Thyroid gland (tissue), 4 donors: ENCODE measurements at regions not wholly inside any gene's neighbourhood (a gene's known extent, or its start where the extent isn't known, plus 50 kb on each side); places are given as distances from the start of the nearest gene placed in this dataset.

Source experiments
- DNase-seq, 2 donors: peaks; one replicate each; pipeline ENCODE4 v3.0.0-alpha.2; 2019
- H3K27ac ChIP-seq, 3 donors: fragments of 200-600 bp; sonication (generic); 1 replicate in 2 of 3; 2 replicates in 1 of 3; pipeline ENCODE4 v1.5.1; 2016 to 2019; ENCODE audit warnings: mild to moderate bottlenecking in 1 of 3, moderate library complexity in 1 of 3
- H3K27me3 ChIP-seq: fragments of 200-600 bp; sonication (generic); one replicate; pipeline ENCODE4 v1.5.1; 2019
- H3K36me3 ChIP-seq, 2 donors: fragments of 200-600 bp; sonication (generic); one replicate each; pipeline ENCODE4 v1.5.1; 2016 to 2019
- H3K4me1 ChIP-seq, 2 donors: fragments of 200-600 bp; sonication (generic); one replicate each; pipeline ENCODE4 v1.5.1; 2017 to 2019
- H3K4me3 ChIP-seq, 3 donors: fragments of 200-600 bp; sonication (generic); replicated peaks in 1 of 3; 1 replicate in 2 of 3; 2 replicates in 1 of 3; pipeline ENCODE4 v1.5.1; 2016; ENCODE audit warnings: mild to moderate bottlenecking in 1 of 3
- H3K9me3 ChIP-seq: fragments of 200-600 bp; sonication (generic); one replicate; pipeline ENCODE4 v1.5.1; 2017
- POLR2A ChIP-seq, 2 donors: fragments of 450-650 bp; IDR thresholded peaks; one replicate each; pipeline ENCODE4 v1.6.1; 2017; ENCODE audit warnings: antibody characterized with exemption in 2 of 2, mild to moderate bottlenecking in 2 of 2, moderate library complexity in 1 of 2
- WGBS, 2 donors: methylation state at CpG; one replicate each; pipeline ENCODE4 v1.1.5; 2017; 5-methylcytosine and 5-hydroxymethylcytosine counted together
- intact Hi-C: fragments of 100-400 bp; cut with DNase I; formaldehyde crosslinking; loops from one replicate; pipeline ENCODE4 v1.15.1; 2023
- TF ChIP-seq, protein P1 (sequence below), 6 experiments: fragments of 200-600 bp in 3 of 6; fragments of 450-650 bp in 3 of 6; sonication (generic) in 3 of 6; IDR thresholded peaks; one replicate each; pipeline ENCODE4 v1.5.1; 2016 to 2019; ENCODE audit warnings: antibody characterized with exemption in 6 of 6, mild to moderate bottlenecking in 2 of 6, inconsistent platforms in 1 of 6, moderate library complexity in 1 of 6

GRCh38 chr11:115578275-115578674 lies 74.1 kb upstream of the CADM1 start:
- H3K27ac ChIP-seq = no peak overlapping the region
- no peak overlapping the region for H3K4me3 ChIP-seq
- intact Hi-C loops = no loop called here
- TF ChIP-seq POLR2A (IDR thresholded peaks at IDR 0.05) = no peak
- TF ChIP-seq, protein P1, sequence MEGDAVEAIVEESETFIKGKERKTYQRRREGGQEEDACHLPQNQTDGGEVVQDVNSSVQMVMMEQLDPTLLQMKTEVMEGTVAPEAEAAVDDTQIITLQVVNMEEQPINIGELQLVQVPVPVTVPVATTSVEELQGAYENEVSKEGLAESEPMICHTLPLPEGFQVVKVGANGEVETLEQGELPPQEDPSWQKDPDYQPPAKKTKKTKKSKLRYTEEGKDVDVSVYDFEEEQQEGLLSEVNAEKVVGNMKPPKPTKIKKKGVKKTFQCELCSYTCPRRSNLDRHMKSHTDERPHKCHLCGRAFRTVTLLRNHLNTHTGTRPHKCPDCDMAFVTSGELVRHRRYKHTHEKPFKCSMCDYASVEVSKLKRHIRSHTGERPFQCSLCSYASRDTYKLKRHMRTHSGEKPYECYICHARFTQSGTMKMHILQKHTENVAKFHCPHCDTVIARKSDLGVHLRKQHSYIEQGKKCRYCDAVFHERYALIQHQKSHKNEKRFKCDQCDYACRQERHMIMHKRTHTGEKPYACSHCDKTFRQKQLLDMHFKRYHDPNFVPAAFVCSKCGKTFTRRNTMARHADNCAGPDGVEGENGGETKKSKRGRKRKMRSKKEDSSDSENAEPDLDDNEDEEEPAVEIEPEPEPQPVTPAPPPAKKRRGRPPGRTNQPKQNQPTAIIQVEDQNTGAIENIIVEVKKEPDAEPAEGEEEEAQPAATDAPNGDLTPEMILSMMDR (IDR thresholded peaks at IDR 0.05) = no peak
- H3K36me3 ChIP-seq = no peaks in the 10 kb centered on the region
- peaks cover 6 to 11% of the 10 kb centered on the region in 2 donors for H3K4me1 ChIP-seq
- H3K27me3 ChIP-seq = no peaks in the 10 kb centered on the region
- DNase-seq = no peak
- no peaks in the 10 kb centered on the region for H3K9me3 ChIP-seq

GRCh38 chr11:115577701-115578100 lies 73.5 kb upstream of the CADM1 start:
- intact Hi-C loops = no loop called here
- DNase-seq = no peak
- TF ChIP-seq, protein P1 (IDR thresholded peaks at IDR 0.05) = no peak
- TF ChIP-seq POLR2A (IDR thresholded peaks at IDR 0.05) = no peak
- Histone ChIP-seq H3K27me3 (no peaks in the 10 kb centered on the region), H3K27ac (no peak overlapping the region), H3K36me3 (no peaks in the 10 kb centered on the region), H3K4me3 (no peak overlapping the region), H3K4me1 (peaks cover 6 to 11% of the 10 kb centered on the region in 2 donors), H3K9me3 (no peaks in the 10 kb centered on the region)
- 76 to 80% methylated on average over 3 of the region's 3 CpGs for WGBS, 2 donors

- Histone ChIP-seq H3K27ac (no peak overlapping the region), H3K27me3 (no peaks in the 10 kb centered on the region), H3K36me3 (no peaks in the 10 kb centered on the region), H3K4me1 (peaks cover 0 to 7% of the 10 kb centered on the region in 2 donors), H3K4me3 (no peak overlapping the region), H3K9me3 (no peaks in the 10 kb centered on the region)
- TF ChIP-seq POLR2A (IDR thresholded peaks at IDR 0.05) = no peak
- TF ChIP-seq, protein P1 (IDR thresholded peaks at IDR 0.05) = no peak
- WGBS, 2 donors = 89 to 96% methylated on average over 6 of the region's 6 CpGs
- intact Hi-C loops = no loop called here
- no peak for DNase-seq
Measured at GRCh38 chr11:115576606-115577380, 72.6 kb upstream of the CADM1 start.

GRCh38 chr11:115572551-115572950 lies 68.3 kb upstream of the CADM1 start:
- H3K36me3 ChIP-seq = no peaks in the 10 kb centered on the region
- TF ChIP-seq POLR2A (IDR thresholded peaks at IDR 0.05) = no peak
- TF ChIP-seq, protein P1 (IDR thresholded peaks at IDR 0.05) = no peak
- no peak overlapping the region for H3K4me3 ChIP-seq
- peaks cover 0 to under 1% of the 10 kb centered on the region in 2 donors for H3K4me1 ChIP-seq
- DNase-seq = no peak
- H3K27ac ChIP-seq = no peak overlapping the region
- WGBS, 2 donors = 83 to 92% methylated on average over 5 of the region's 5 CpGs
- intact Hi-C loops = no loop called here
- no peaks in the 10 kb centered on the region for H3K27me3 ChIP-seq
- no peaks in the 10 kb centered on the region for H3K9me3 ChIP-seq

- Histone ChIP-seq H3K4me1 (peaks cover 4 to 10% of the 10 kb centered on the region in 2 donors), H3K9me3 (no peaks in the 10 kb centered on the region), H3K4me3 (no peak overlapping the region), H3K27ac (no peak overlapping the region), H3K36me3 (no peaks in the 10 kb centered on the region), H3K27me3 (no peaks in the 10 kb centered on the region)
- TF ChIP-seq, protein P1 (IDR thresholded peaks at IDR 0.05) = no peak
- no peak for TF ChIP-seq POLR2A (IDR thresholded peaks at IDR 0.05)
- DNase-seq = no peak
- intact Hi-C loops = no loop called here
- 57 to 69% methylated on average over 9 of the region's 9 CpGs for WGBS, 2 donors
Measured at GRCh38 chr11:115566180-115566764, 62.1 kb upstream of the CADM1 start.
